ENCODE measurements at regions not wholly inside any gene's neighbourhood (a gene's known extent, or its start where the extent isn't known, plus 50 kb on each side); places are given as distances from the start of the nearest gene placed in this dataset.

GRCh38 chr1:221868593-221869303 is 126.9 kb upstream of the DUSP10 start:
- no peaks in the 10 kb centered on the region for H3K9me3 ChIP-seq (ENCODE audit: low read depth, low read length)
- no peak overlapping the region for H2AFZ ChIP-seq (ENCODE audit: low read length)
- peak overlapping the region; percentile 29 for H3K27ac ChIP-seq (ENCODE audit: low read depth, low read length)
- peak; percentile 72 for DNase-seq (ENCODE audit: insufficient read length, low spot score, missing footprints)
- no peaks in the 10 kb centered on the region for H3K79me2 ChIP-seq (ENCODE audit: insufficient read depth, low read length)
- peak overlapping the region; percentile 51 for H3K4me2 ChIP-seq (ENCODE audit: insufficient read depth, low read length)
- no peaks in the 10 kb centered on the region for H3K27me3 ChIP-seq (ENCODE audit: insufficient read depth, low read length)
- no peaks in the 10 kb centered on the region for H3K36me3 ChIP-seq (ENCODE audit: insufficient read depth, low read length)
- H3K4me1 ChIP-seq (ENCODE audit: insufficient read depth, low read length) = peaks cover 20% of the 10 kb centered on the region
- no peak overlapping the region for H3K4me3 ChIP-seq (ENCODE audit: insufficient read depth, low read length)
- no peak for TF ChIP-seq CTCF (IDR thresholded peaks at IDR 0.05; ENCODE audit: extremely low read depth, low read depth, low read length)
- no peaks in the 10 kb centered on the region for H4K20me1 ChIP-seq (ENCODE audit: insufficient read depth, low read length)

- Histone ChIP-seq H3K27me3 (ENCODE audit: insufficient read depth, low read length) (no peaks in the 10 kb centered on the region), H3K36me3 (ENCODE audit: insufficient read depth, low read length) (no peaks in the 10 kb centered on the region), H3K27ac (ENCODE audit: low read depth, low read length) (no peak overlapping the region), H3K4me3 (ENCODE audit: insufficient read depth, low read length) (no peak overlapping the region), H2AFZ (ENCODE audit: low read length) (no peak overlapping the region), H4K20me1 (ENCODE audit: insufficient read depth, low read length) (no peaks in the 10 kb centered on the region), H3K4me2 (ENCODE audit: insufficient read depth, low read length) (no peak overlapping the region), H3K4me1 (ENCODE audit: insufficient read depth, low read length) (peaks cover 20% of the 10 kb centered on the region), H3K9me3 (ENCODE audit: low read depth, low read length) (no peaks in the 10 kb centered on the region), H3K79me2 (ENCODE audit: insufficient read depth, low read length) (no peaks in the 10 kb centered on the region)
- no peak for TF ChIP-seq CTCF (IDR thresholded peaks at IDR 0.05; ENCODE audit: extremely low read depth, low read depth, low read length)
- no peak for DNase-seq (ENCODE audit: insufficient read length, low spot score, missing footprints)
These were observed 125.1 kb upstream of the DUSP10 start for GRCh38 chr1:221867003-221867402.

GRCh38 chr1:221865808-221866207 is 123.9 kb upstream of the DUSP10 start:
- DNase-seq (ENCODE audit: insufficient read length, low spot score, missing footprints) = no peak
- peaks cover 20% of the 10 kb centered on the region for H3K4me1 ChIP-seq (ENCODE audit: insufficient read depth, low read length)
- no peak for TF ChIP-seq CTCF (IDR thresholded peaks at IDR 0.05; ENCODE audit: extremely low read depth, low read depth, low read length)

GRCh38 chr1:221863635-221864034 is 121.7 kb upstream of the DUSP10 start:
- TF ChIP-seq CTCF (IDR thresholded peaks at IDR 0.05; ENCODE audit: extremely low read depth, low read depth, low read length) = no peak
- H3K4me2 ChIP-seq (ENCODE audit: insufficient read depth, low read length) = no peak overlapping the region
- no peaks in the 10 kb centered on the region for H3K27me3 ChIP-seq (ENCODE audit: insufficient read depth, low read length)
- H2AFZ ChIP-seq (ENCODE audit: low read length) = no peak overlapping the region
- H3K79me2 ChIP-seq (ENCODE audit: insufficient read depth, low read length) = no peaks in the 10 kb centered on the region
- H3K36me3 ChIP-seq (ENCODE audit: insufficient read depth, low read length) = no peaks in the 10 kb centered on the region
- no peak overlapping the region for H3K27ac ChIP-seq (ENCODE audit: low read depth, low read length)
- H4K20me1 ChIP-seq (ENCODE audit: insufficient read depth, low read length) = no peaks in the 10 kb centered on the region
- H3K9me3 ChIP-seq (ENCODE audit: low read depth, low read length) = no peaks in the 10 kb centered on the region
- H3K4me1 ChIP-seq (ENCODE audit: insufficient read depth, low read length) = peaks cover 11% of the 10 kb centered on the region
- no peak for DNase-seq (ENCODE audit: insufficient read length, low spot score, missing footprints)
- no peak overlapping the region for H3K4me3 ChIP-seq (ENCODE audit: insufficient read depth, low read length)

More at GRCh38 chr1:221865808-221866207, 123.9 kb upstream of the DUSP10 start:
- no peaks in the 10 kb centered on the region for H4K20me1 ChIP-seq (ENCODE audit: insufficient read depth, low read length)
- H3K36me3 ChIP-seq (ENCODE audit: insufficient read depth, low read length) = no peaks in the 10 kb centered on the region
- H3K4me2 ChIP-seq (ENCODE audit: insufficient read depth, low read length) = no peak overlapping the region
- H2AFZ ChIP-seq (ENCODE audit: low read length) = no peak overlapping the region
- no peaks in the 10 kb centered on the region for H3K27me3 ChIP-seq (ENCODE audit: insufficient read depth, low read length)
- no peak overlapping the region for H3K4me3 ChIP-seq (ENCODE audit: insufficient read depth, low read length)
- H3K27ac ChIP-seq (ENCODE audit: low read depth, low read length) = no peak overlapping the region
- no peaks in the 10 kb centered on the region for H3K79me2 ChIP-seq (ENCODE audit: insufficient read depth, low read length)
- no peaks in the 10 kb centered on the region for H3K9me3 ChIP-seq (ENCODE audit: low read depth, low read length)
